ENCODE measurements at regions not wholly inside any gene's neighbourhood (a gene's known extent, or its start where the extent isn't known, plus 50 kb on each side); places are given as distances from the start of the nearest gene placed in this dataset.

DNA sequence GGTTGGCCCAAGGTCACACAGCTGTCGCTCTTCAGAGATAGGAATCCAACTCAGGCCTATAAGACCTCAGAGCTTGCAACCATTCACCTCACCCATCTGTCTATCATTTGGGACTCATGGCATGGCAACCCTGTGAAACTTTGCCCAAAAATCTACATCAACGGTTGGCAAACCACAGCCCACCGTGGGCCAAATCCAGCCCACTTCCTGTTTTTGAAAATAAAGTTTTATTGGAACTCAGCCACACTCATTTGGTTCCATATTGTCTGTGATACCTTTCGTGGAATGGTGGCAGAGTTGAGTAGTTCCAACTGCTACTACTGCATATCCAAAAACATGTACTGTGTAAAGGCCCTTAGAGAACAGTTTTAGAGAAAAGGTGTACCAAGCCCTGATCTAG lies 307.8 kb downstream of the MN1 start:
- TF ChIP-seq POLR2A (IDR thresholded peaks at IDR 0.05), result no peak
- TF ChIP-seq, protein P1, sequence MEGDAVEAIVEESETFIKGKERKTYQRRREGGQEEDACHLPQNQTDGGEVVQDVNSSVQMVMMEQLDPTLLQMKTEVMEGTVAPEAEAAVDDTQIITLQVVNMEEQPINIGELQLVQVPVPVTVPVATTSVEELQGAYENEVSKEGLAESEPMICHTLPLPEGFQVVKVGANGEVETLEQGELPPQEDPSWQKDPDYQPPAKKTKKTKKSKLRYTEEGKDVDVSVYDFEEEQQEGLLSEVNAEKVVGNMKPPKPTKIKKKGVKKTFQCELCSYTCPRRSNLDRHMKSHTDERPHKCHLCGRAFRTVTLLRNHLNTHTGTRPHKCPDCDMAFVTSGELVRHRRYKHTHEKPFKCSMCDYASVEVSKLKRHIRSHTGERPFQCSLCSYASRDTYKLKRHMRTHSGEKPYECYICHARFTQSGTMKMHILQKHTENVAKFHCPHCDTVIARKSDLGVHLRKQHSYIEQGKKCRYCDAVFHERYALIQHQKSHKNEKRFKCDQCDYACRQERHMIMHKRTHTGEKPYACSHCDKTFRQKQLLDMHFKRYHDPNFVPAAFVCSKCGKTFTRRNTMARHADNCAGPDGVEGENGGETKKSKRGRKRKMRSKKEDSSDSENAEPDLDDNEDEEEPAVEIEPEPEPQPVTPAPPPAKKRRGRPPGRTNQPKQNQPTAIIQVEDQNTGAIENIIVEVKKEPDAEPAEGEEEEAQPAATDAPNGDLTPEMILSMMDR (IDR thresholded peaks at IDR 0.05), result no peak
- no peaks in the 10 kb centered on the region for H3K27me3 ChIP-seq
- no peaks in the 10 kb centered on the region for H3K36me3 ChIP-seq

DNA sequence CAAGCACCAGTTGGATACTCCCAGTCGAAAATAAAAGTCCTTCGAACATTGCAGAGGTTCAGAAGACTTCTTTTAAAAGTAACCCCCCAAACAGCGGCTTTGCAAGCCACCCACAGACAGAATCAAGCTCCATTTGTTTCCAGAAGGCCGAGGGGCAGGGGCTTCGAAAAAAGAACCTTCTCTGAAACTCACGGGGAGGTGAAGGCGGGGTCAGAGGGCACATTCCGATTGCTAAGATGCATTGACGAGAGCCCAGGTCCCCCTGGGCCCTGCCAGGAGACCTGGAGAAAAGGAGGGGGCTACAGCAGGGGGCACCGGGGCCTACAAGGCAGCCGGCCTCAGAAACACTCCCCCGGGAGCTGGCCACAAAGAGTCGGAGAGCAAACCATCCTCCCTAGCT lies 306.8 kb downstream of the MN1 start:
- Histone ChIP-seq H3K4me1 (no peaks in the 10 kb centered on the region), H3K9me3 (no peaks in the 10 kb centered on the region), H3K4me3 (no peak overlapping the region), H3K27me3 (no peaks in the 10 kb centered on the region), H3K27ac (no peak overlapping the region), H3K36me3 (no peaks in the 10 kb centered on the region)
- DNase-seq, result no peak
- TF ChIP-seq, protein P1 (IDR thresholded peaks at IDR 0.05), result no peak
- TF ChIP-seq POLR2A (IDR thresholded peaks at IDR 0.05), result no peak

More for the DNA sequence above, 307.8 kb downstream of the MN1 start:
- Histone ChIP-seq H3K4me3 (no peak overlapping the region), H3K9me3 (no peaks in the 10 kb centered on the region), H3K4me1 (peaks cover 0 to 3% (median 0%) of the 10 kb centered on the region in 4 donors), H3K27ac (no peak overlapping the region)
- DNase-seq, result no peak

- Histone ChIP-seq H3K27me3 (no peaks in the 10 kb centered on the region), H3K27ac (no peak overlapping the region), H3K36me3 (no peaks in the 10 kb centered on the region), H3K9me3 (no peaks in the 10 kb centered on the region), H3K4me1 (no peaks in the 10 kb centered on the region), H3K4me3 (no peak overlapping the region)
- TF ChIP-seq, protein P1 (IDR thresholded peaks at IDR 0.05), result no peak
- TF ChIP-seq POLR2A (IDR thresholded peaks at IDR 0.05), result no peak
- DNase-seq, result no peak
Measured at GRCh38 chr22:27495325-27495724, 306.2 kb downstream of the MN1 start.

- Histone ChIP-seq H3K4me1 (no peaks in the 10 kb centered on the region), H3K4me3 (no peak overlapping the region), H3K9me3 (no peaks in the 10 kb centered on the region), H3K27me3 (no peaks in the 10 kb centered on the region), H3K27ac (no peak overlapping the region), H3K36me3 (no peaks in the 10 kb centered on the region)
- TF ChIP-seq, protein P1 (IDR thresholded peaks at IDR 0.05), result no peak
- TF ChIP-seq POLR2A (IDR thresholded peaks at IDR 0.05), result no peak
- no peak for DNase-seq
Measured at GRCh38 chr22:27499121-27499520, 302.4 kb downstream of the MN1 start.

DNA sequence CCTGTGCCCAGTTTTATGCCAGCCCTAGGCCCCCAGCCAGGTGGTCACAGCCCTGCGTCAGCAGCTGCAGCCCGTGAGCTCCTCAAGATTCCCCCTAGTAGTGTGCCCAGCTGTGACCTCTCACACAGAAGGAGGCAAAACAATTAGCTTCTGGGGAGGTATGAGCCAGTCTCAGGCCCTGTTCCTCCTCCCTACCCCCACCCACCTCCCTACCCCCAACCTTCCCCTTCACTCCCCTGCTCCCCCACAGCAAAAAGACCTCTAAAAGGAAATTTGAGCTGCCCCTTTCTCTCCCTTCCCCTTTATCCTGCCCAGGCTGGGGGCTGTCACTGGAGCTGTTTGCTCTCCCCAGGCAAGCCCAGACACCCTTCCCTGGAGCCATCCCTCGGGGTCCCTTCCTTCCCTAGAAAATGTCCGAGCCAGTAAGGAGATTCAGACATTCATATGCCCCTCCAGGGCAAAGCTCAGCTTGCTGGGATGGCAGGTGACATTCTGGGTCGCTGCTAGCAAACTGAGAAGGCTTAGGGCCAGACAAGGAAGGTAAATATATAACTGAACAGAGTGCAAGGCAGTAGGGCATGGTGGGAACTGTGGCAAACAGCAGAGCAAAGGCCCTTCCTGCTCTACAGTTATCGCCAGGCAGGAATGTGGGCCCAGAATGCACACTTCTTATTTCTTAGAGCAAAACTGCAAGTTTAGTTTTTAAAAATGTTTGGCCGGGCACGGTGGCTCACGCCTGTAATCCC lies 300.2 kb downstream of the MN1 start:
- no peak overlapping the region for H3K4me3 ChIP-seq

More for the DNA sequence above, 300.2 kb downstream of the MN1 start:
- no peak for DNase-seq
- no peaks in the 10 kb centered on the region for H3K9me3 ChIP-seq
- no peaks in the 10 kb centered on the region for H3K27me3 ChIP-seq
- no peaks in the 10 kb centered on the region for H3K4me1 ChIP-seq
- no peak overlapping the region for H3K27ac ChIP-seq
- TF ChIP-seq, protein P1 (IDR thresholded peaks at IDR 0.05), result no peak
- no peak for TF ChIP-seq POLR2A (IDR thresholded peaks at IDR 0.05)
- H3K36me3 ChIP-seq, result no peaks in the 10 kb centered on the region

Data from Peyer's patch (tissue), 4 donors.